GM03348 (cell line): ENCODE measurements at regions not wholly inside any gene's neighbourhood (a gene's known extent, or its start where the extent isn't known, plus 50 kb on each side); places are given as distances from the start of the nearest gene placed in this dataset.

Experiments
- DNase-seq: peaks from one replicate; pipeline ENCODE4 v3.0.0; 2012; ENCODE audit warnings: low spot score

DNA sequence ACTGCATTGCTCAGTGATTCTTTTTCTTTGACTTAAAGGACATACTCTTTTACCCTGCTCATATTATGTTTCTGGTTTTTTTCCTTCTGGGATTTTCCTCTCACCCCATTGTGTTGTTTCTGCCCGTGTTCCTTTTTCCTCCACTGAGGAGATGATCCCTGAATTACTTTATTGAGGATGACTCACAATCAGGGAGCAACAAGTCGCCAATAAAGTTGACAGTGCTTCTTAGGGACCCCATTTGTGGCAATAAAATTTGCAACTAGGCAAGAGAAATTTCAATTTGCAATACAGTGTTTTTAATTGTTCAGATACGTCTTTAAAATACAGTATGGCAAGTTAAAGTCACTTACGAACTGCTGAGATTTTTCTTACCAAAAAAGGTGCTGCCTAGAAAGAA lies 217.9 kb downstream of the SOX4 start:
- DNase-seq: no peak

DNA sequence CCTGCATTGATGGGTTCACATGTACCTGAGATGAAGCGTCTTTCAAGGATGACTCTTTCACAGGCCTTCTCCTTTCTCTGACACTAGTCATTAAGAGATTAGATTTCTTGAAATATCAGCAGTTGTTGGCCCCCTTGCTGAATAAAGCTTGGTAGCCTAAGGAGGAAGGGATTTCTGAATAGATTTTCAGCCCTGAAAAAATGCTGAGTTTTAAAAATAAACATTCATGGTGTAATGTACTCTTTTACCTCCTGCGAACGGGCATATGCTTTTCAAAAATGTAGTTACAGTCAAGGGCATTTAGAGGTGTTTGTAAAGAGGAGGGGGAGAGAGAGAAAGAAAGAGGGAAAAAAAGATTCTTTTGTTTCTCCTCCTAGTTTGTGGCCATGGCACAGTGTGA lies 222.7 kb downstream of the SOX4 start:
- no peak for DNase-seq

DNA sequence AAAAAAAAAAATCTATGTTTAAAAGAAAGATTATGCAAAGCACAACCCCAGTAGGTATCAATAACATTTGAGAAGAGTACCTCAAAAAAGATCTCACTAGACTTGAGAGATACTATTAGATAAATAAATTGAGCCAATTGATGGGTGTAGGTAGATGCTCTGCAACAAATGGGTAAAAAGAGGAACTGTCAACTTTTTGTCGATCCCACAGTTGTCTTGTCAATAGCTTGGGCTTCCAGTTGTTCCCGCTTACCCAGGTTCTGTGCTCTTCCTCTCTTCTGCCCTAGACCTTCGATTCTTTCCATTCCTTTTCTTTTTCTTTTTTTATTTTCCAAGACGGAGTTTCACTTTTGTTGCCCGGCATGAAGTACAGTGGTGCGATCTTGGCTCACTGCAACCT lies 226.9 kb downstream of the SOX4 start:
- no peak for DNase-seq

- DNase-seq: no peak
Measured at GRCh38 chr6:21823371-21823770, 229.8 kb downstream of the SOX4 start.

GRCh38 chr6:21824431-21825177 lies 231.1 kb downstream of the SOX4 start:
- DNase-seq: no peak

DNA sequence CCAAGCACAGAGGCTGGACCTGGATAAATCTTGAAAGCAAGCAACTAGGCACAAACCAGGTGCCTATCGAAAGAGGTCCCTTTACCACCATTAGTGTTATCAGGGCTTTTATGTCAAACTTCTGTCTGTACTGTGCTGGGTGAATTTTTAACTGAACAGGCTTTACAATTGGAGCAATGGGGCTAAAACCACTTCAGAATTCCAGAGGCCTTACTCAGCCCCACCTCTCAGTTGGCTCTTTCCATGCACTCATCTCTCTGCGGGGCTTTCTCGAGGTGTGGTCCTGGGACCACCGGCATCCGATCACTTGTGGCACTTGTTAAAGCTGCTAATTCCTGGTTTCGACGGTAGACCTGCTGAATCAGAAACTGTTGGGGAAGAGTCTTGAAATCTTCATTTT lies 232.5 kb downstream of the SOX4 start:
- no peak for DNase-seq

DNA sequence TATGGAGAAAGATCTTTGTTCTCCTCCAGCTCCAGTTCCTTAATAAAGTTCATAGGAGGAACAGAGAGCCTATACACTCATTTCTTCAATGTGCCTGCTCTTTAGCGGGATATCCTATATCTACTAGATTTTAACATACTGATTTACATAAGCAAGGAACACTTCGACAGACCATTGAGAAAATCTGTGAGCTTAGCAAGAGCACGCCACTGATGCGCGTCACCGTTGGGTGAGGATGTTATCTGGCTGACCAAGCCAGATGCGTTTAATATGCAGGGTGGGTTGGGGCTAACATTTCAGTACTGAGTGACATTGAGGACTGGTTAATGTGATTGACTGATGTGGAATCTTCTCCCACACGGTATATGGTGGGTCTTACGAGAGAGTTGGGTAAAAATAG lies 233.4 kb downstream of the SOX4 start:
- no peak for DNase-seq

- DNase-seq: no peak
Measured at GRCh38 chr6:21827425-21828202, 234.1 kb downstream of the SOX4 start.

- no peak for DNase-seq
Measured at GRCh38 chr6:21828704-21829103, 235.2 kb downstream of the SOX4 start.

DNA sequence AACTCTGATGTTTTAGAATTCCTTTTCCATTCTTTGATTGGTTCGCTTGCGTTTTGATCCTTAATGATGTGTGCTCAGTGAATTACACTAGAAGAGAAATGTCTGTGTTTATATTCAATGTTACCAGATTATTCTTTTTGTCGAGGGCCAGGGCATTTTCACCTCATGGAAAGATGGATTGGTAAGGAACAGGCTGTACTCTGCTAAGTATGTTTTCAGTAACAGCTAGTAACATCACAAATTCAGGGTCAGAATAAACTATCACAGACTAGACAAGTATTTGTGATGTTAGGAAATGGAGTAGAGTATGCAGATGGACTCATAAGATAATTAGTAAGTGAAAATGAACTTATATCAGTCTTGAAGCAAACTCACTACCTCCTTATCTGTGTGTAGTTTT lies 235.6 kb downstream of the SOX4 start:
- no peak for DNase-seq

DNA sequence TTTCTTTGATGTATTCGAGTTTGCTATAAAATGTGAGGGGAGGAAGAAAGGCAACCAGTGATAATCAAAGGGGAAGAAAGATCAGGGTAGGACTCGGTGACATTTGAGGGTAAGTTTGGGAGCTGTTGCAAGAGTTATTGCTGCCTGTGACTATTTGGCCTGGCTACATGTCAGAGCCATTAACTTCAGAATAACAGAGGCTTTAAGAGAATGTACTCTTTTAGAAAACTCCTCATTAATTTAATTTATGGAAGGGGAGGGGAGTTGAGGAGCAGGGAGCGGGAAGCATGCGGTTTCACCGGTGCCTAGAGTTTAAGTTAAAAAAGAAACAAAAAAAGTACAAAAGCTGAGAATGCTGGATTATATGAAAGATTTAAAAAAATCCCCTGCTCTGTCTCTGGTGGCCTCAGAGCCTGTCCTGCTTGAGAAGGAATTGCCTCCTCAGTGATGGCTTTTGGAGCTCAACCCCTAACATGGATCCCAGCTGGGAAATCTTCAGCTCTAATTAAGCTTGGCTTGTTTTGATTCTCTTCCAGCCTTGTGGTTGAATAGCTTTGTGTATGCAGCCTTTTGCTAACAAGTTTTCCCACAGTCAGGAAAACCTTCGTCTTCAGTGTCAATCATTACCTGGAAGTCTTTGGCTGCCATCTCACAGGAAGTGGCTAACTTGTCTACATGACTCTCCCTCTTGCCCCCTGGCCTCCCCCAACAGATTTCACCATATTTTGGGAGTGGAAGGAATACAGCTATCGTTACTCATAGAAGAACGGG lies 238.2 kb downstream of the SOX4 start:
- DNase-seq: peak; percentile 21

DNA sequence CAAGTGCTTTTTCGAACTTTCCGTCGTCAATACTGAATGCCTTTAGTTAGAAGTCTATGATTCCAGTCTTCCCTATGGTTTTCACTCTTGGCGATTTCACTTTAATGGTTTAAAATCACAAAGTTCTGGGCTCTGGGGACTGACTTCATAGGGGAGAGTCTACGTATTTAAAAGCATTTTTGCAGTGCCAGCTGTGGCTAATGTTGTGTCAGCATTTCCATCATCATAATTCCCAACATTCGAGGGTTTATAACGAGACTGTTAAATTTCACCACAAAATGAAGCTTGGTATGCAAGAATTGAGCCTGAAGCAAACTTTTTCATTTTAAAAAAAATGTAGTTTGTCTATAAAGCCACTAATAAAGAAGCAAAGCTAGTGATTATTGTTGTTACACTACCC lies 242.7 kb downstream of the SOX4 start:
- DNase-seq: no peak

DNA sequence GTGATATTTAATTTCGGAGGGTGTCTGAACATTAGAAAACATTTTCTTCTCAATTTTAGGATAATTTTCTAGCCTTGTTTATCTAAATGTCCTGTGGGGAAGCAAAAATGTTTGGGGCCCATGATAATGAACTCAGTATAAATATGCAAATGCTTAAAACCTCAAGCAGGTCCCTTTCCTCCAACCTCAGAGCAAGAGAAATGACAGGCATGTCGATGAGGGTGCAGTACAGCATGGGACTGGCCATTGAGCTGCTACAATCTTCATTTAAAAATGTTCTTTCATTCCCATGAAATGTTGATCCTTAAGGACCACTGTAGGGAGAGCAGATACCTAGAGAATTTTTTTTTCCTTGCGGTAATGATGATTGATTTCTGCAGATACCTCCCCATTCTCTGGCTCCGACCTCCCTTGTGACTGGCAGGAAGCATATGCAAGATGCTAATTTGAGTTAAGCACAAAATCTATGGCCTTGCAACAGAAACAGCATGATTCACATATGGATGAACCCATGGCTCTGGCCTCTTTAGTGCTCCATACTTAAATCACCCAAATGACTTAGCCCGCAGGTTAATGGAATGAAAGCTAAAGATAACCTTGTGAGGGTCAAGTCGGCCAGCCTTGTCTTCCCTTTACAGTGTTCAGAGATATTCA lies 243.3 kb downstream of the SOX4 start:
- no peak for DNase-seq

DNA sequence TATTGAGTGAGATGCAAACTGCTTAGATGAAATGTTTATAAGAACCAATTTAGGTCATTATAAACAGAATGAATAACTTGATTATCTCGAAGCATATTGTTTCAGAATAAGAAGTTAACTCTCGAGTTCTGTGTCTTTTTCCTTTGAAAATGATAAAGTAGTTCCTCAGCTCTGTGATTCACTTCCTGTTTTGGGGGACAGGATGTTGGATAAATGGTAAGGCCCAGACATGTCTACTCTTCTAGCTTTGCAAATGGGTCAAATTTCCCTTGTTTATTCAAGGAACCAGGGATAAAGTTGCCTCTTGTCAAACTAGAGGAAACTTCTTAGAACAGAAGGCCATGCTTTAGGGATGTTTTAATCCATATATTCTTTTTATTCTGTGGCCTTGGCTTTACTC lies 246.9 kb downstream of the SOX4 start:
- no peak for DNase-seq

- no peak for DNase-seq
Measured at GRCh38 chr6:21842875-21843645, 249.5 kb downstream of the SOX4 start.

GRCh38 chr6:21844120-21844917 lies 250.8 kb downstream of the SOX4 start:
- DNase-seq: no peak

DNA sequence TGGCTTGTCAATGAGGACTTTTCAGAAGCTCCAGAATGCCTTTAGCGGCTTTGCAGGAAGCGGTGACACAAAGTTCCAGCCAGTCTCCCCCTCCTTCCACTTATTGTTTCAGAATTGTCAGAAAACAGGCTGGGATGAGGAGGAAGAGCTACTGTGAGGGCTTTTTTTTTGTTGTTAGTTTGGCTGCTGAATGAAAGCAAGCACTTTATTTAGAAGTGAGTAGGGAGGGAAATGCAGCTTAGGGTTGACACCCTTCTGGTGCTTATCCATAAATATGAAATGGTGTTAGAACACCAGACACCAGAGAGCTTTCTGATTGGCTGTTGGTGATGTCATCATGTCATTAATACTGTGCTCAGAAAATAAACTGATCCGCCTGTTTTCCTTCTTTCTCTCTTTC lies 251.5 kb downstream of the SOX4 start:
- DNase-seq: peak; percentile 27

- DNase-seq: no peak
Measured at GRCh38 chr6:21845439-21846140, 252.0 kb downstream of the SOX4 start.

GRCh38 chr6:21846541-21847451 lies 253.2 kb downstream of the SOX4 start:
- DNase-seq: no peak
